ENCODE measurements at regions not wholly inside any gene's neighbourhood (a gene's known extent, or its start where the extent isn't known, plus 50 kb on each side); places are given as distances from the start of the nearest gene placed in this dataset.
"Not testable (repeated sequence)": the region's sequence is repeated elsewhere in the genome, so short reads cannot be mapped to it uniquely, and the experiment has no call there.

- Histone ChIP-seq H3K4me3 (no peak overlapping the region), H3K27ac (no peak overlapping the region), H3K9me3 (no peaks in the 10 kb centered on the region), H3K27me3 (no peaks in the 10 kb centered on the region), H3K36me3 (ENCODE audit: low read depth, missing control alignments) (no peaks in the 10 kb centered on the region), H3K4me1 (no peaks in the 10 kb centered on the region)
- intact Hi-C loops (cut with DNase I; ENCODE audit: low total_unique reads): no loop called here
- TF ChIP-seq POLR2A (IDR thresholded peaks at IDR 0.05): no peak
- TF ChIP-seq CTCF (IDR thresholded peaks at IDR 0.05): no peak
- WGBS, 2 donors: 80 to 83% methylated on average over 1 of the region's 1 CpG
- no peak for DNase-seq
Measured at GRCh38 chr7:17581301-17581700, 282.8 kb downstream of the AHR start.

- H3K27me3 ChIP-seq; H3K4me1 ChIP-seq; H3K9me3 ChIP-seq; H3K4me3 ChIP-seq; H3K36me3 ChIP-seq (ENCODE audit: low read depth, missing control alignments); DNase-seq; intact Hi-C loops (cut with DNase I; ENCODE audit: low total_unique reads); H3K27ac ChIP-seq: not testable (repeated sequence)
- WGBS, 2 donors: 80 to 99% methylated on average over 2 of the region's 2 CpGs
Measured at GRCh38 chr7:17582696-17583095, 284.2 kb downstream of the AHR start.

GRCh38 chr7:17583786-17584185 lies 285.3 kb downstream of the AHR start:
- no peak for DNase-seq
- H3K4me1 ChIP-seq: no peaks in the 10 kb centered on the region
- H3K27ac ChIP-seq: no peak overlapping the region
- intact Hi-C loops (cut with DNase I; ENCODE audit: low total_unique reads): no loop called here
- 97 to 100% methylated on average over 1 of the region's 1 CpG for WGBS, 2 donors
- no peak for TF ChIP-seq POLR2A (IDR thresholded peaks at IDR 0.05)
- TF ChIP-seq CTCF (IDR thresholded peaks at IDR 0.05): no peak
- no peak overlapping the region for H3K4me3 ChIP-seq
- no peaks in the 10 kb centered on the region for H3K9me3 ChIP-seq
- H3K27me3 ChIP-seq: no peaks in the 10 kb centered on the region
- H3K36me3 ChIP-seq (ENCODE audit: low read depth, missing control alignments): no peaks in the 10 kb centered on the region

GRCh38 chr7:17584822-17585221 lies 286.4 kb downstream of the AHR start:
- H3K27ac ChIP-seq: no peak overlapping the region
- H3K4me3 ChIP-seq: no peak overlapping the region
- no peaks in the 10 kb centered on the region for H3K4me1 ChIP-seq
- 84 to 100% methylated on average over 1 of the region's 1 CpG for WGBS, 2 donors
- H3K9me3 ChIP-seq: no peaks in the 10 kb centered on the region
- TF ChIP-seq CTCF (IDR thresholded peaks at IDR 0.05) (no peak), POLR2A (IDR thresholded peaks at IDR 0.05) (no peak)
- no peaks in the 10 kb centered on the region for H3K27me3 ChIP-seq
- intact Hi-C loops (cut with DNase I; ENCODE audit: low total_unique reads): no loop called here
- no peak for DNase-seq
- H3K36me3 ChIP-seq (ENCODE audit: low read depth, missing control alignments): no peaks in the 10 kb centered on the region

- no peak overlapping the region for H3K4me3 ChIP-seq
- intact Hi-C loops (cut with DNase I; ENCODE audit: low total_unique reads): no loop called here
- H3K27me3 ChIP-seq: no peaks in the 10 kb centered on the region
- DNase-seq: no peak
- TF ChIP-seq POLR2A (IDR thresholded peaks at IDR 0.05) (no peak), CTCF (IDR thresholded peaks at IDR 0.05) (no peak)
- no peaks in the 10 kb centered on the region for H3K4me1 ChIP-seq
- no peak overlapping the region for H3K27ac ChIP-seq
- H3K36me3 ChIP-seq (ENCODE audit: low read depth, missing control alignments): no peaks in the 10 kb centered on the region
- no peaks in the 10 kb centered on the region for H3K9me3 ChIP-seq
- WGBS, 2 donors: 73 to 83% methylated on average over 4 of the region's 4 CpGs
Measured at GRCh38 chr7:17586711-17587110, 288.3 kb downstream of the AHR start.
